ENCODE measurements at regions not wholly inside any gene's neighbourhood (a gene's known extent, or its start where the extent isn't known, plus 50 kb on each side); places are given as distances from the start of the nearest gene placed in this dataset.
"Not testable (repeated sequence)": the region's sequence is repeated elsewhere in the genome, so short reads cannot be mapped to it uniquely, and the experiment has no call there.

GRCh38 chr10:2202401-2202800, 465.1 kb upstream of the ADARB2 start:
- DNase-seq (ENCODE audit: extremely low read depth, low read depth) = no peak
- H3K4me3 ChIP-seq (replicated peaks; ENCODE audit: low read depth, low read length) = no peak overlapping the region
- TF ChIP-seq CTCF (IDR thresholded peaks at IDR 0.05; ENCODE audit: low read depth, low read length, missing control alignments) = no peak

GRCh38 chr10:2201534-2202099, 464.3 kb upstream of the ADARB2 start:
- DNase-seq (ENCODE audit: extremely low read depth, low read depth) = no peak
- no peak for TF ChIP-seq CTCF (IDR thresholded peaks at IDR 0.05; ENCODE audit: low read depth, low read length, missing control alignments)
- no peak overlapping the region for H3K4me3 ChIP-seq (replicated peaks; ENCODE audit: low read depth, low read length)

GRCh38 chr10:2197663-2198062, 460.3 kb upstream of the ADARB2 start:
- no peak overlapping the region for H3K4me3 ChIP-seq (replicated peaks; ENCODE audit: low read depth, low read length)
- no peak for TF ChIP-seq CTCF (IDR thresholded peaks at IDR 0.05; ENCODE audit: low read depth, low read length, missing control alignments)
- DNase-seq (ENCODE audit: extremely low read depth, low read depth) = no peak

GRCh38 chr10:2196272-2196671, 458.9 kb upstream of the ADARB2 start:
- no peak overlapping the region for H3K4me3 ChIP-seq (replicated peaks; ENCODE audit: low read depth, low read length)
- TF ChIP-seq CTCF (IDR thresholded peaks at IDR 0.05; ENCODE audit: low read depth, low read length, missing control alignments) = no peak
- DNase-seq (ENCODE audit: extremely low read depth, low read depth) = no peak

DNA sequence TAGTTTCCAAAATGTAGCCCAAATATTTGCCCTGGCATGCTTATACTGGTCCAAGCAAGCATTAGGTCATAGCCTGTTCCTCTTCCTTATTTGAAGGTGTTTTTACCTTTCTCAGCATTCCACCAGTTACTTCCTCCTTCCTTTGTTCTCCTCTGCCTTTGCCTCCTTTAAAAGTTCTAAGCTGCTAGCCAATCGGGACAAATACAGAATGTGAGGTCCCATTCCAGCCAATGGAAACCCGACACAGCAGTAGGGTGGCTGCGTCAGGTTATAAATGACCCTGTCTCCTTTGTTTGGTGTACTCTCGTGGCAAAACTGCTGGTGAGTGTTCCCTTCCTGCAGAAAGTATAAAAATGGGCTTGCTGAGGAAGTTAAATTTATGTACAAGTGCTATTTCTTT, 452.0 kb upstream of the ADARB2 start:
- not testable (repeated sequence) for DNase-seq (ENCODE audit: extremely low read depth, low read depth); H3K4me3 ChIP-seq (replicated peaks; ENCODE audit: low read depth, low read length)

- no peak for DNase-seq (ENCODE audit: extremely low read depth, low read depth)
- no peak for TF ChIP-seq CTCF (IDR thresholded peaks at IDR 0.05; ENCODE audit: low read depth, low read length, missing control alignments)
- no peak overlapping the region for H3K4me3 ChIP-seq (replicated peaks; ENCODE audit: low read depth, low read length)
These were observed 451.0 kb upstream of the ADARB2 start for GRCh38 chr10:2188371-2188770.

DNA sequence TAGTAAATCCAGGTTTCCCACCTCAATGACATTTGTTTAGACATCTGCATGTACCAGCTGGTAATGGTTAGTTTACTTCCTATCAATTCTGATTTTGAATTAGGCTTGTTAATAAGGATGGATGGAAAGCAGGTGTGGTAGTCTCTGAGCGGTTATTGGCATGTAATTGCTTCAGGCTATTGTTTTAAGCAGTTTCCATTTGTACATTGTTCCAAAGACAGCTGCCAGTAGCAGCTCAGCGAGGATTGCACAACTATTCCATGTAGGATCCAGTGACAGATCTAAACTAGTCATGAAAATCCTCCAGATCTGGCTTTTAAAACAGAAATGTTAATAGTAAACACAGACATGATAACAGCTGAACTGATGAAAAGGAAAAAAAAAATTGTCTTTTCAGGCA, 436.0 kb upstream of the ADARB2 start:
- no peak for DNase-seq (ENCODE audit: extremely low read depth, low read depth)
- no peak overlapping the region for H3K4me3 ChIP-seq (replicated peaks; ENCODE audit: low read depth, low read length)
- no peak for TF ChIP-seq CTCF (IDR thresholded peaks at IDR 0.05; ENCODE audit: low read depth, low read length, missing control alignments)

All from HFF-Myc (cell line).